Stimulated activated CD8-positive, alpha-beta memory T cell treated with anti-CD3 and anti-CD28 coated beads, Interleukin-2, amount 100 ng/mL, for 48 hours (primary cell): ENCODE measurements at regions not wholly inside any gene's neighbourhood (a gene's known extent, or its start where the extent isn't known, plus 50 kb on each side); places are given as distances from the start of the nearest gene placed in this dataset.
"Not testable (repeated sequence)": the region's sequence is repeated elsewhere in the genome, so short reads cannot be mapped to it uniquely, and the experiment has no call there.

Experiments
- DNase-seq, 2 donors: peaks; one replicate each; pipeline ENCODE4 v3.0.0-alpha.2; 2020; ENCODE audit warnings: low read depth in 2 of 2

GRCh38 chr4:126737899-126738526 lies 894.7 kb upstream of the INTU start:
- no peak for DNase-seq

DNA sequence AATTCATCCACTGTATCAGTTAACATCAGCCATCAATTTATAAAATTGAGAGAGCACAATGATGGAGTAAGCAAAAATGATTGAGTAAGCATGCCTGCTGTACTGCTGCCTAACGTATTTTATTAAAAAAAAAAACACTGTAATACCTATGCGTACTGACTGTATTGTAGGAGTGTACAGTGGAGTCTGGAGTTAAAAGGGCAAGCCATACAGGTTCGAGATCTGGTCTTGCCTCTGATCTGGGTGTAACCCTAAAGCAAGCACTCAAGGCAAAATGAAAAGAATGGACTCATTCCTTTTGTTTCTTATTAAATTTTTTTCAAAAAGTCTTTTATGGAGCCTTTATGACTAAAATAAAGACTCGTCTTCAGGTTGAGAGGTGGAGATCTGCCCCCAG lies 894.2 kb upstream of the INTU start:
- DNase-seq, result no peak

- DNase-seq, result no peak
These were observed 893.8 kb upstream of the INTU start for GRCh38 chr4:126738926-126739325.

DNA sequence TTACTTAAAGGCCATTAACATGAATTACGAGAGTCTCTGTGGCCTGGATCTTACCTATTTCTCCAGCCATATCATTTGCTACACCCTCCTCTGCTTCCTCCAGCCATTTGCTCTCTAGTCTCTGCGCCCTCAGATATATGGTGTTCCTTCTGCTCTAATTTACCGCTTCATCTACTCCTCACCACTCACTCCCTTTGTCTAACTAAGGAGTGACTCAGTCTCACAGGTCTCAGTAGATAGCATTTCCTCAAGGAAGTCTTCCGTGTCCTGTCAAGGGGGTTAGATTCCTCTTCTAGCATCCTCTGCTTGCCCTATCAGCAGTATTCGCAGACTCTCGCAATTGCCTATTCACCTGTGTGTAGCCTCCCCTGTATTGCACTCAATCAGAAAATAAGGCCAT lies 892.1 kb upstream of the INTU start:
- DNase-seq, result no peak

DNA sequence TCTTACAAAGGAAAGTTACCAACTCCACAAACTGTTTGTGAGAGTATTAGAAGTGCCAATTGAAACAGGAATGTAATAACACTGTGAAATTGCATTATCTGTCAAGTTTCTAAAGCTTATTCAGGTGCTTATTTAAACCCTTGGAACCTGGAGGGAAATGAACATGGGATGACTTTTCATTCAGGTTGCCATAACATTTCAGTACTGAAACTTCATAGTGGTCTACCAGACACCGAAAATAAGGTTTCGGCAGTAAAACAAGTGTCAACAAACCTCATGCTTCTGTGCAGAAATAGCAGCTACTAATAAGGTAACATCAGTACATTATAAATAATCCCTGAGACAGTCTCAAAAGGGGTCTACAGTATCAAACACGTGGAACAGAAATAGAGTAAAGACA lies 890.7 kb upstream of the INTU start:
- no peak for DNase-seq

- no peak for DNase-seq
These were observed 889.9 kb upstream of the INTU start for GRCh38 chr4:126742885-126743284.

DNA sequence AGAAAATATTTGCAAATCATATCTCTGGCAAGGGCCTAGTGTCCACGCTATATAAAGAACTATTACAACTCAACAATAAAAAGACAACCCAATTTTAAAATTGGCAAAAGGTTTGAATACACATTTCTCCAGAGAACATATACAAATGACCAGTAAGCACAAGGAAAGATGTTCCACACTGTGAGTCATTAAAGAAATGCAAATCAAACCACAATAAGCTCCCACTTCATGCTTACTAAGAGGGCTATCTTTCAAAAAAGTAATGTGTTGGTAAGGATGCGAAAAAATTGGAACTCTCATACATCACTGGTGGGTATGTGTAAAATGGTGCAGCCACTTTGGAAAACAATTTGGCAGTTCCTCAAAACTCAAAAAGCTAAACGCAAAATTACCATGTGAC lies 884.0 kb upstream of the INTU start:
- no peak for DNase-seq

DNA sequence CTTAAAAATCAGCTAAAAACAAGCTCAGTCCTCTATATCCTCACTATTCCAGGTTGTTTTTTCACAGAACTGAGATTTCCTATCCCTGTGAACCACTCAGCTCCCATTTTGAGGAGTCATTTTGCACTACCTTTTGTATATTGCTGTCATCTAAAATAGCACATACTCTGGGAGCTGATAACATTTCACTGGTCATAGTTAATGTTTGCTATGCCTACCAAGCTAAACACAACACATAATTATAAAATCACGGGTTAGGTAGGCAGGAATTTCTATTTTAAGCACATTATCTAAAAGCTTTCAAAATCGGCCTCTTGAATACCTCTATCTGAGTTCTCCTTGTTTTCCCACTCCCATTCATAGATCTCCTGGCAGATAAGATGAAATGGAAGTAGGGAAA lies 882.0 kb upstream of the INTU start:
- DNase-seq, result no peak

- no peak for DNase-seq
These were observed 880.6 kb upstream of the INTU start for GRCh38 chr4:126752126-126752525.

GRCh38 chr4:126752702-126753101 lies 880.1 kb upstream of the INTU start:
- no peak for DNase-seq

DNA sequence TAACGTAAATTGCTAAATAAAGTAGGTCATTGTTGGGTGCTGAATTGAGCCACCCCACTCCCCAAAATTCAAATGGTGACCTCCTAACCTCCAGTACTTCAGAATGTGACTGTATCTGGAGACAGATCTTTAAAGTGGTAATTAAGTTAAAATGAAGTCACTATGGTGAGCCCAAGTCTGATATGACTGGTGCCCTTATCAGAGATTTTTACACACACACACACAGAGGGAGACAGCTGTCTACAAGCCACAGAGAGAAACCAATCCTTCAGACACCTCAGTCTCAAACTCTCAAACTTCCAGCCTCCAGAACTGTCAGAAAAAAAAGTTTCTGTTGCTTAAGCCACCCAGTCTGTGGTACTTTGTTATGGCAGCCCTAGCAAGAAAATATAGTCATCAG lies 879.2 kb upstream of the INTU start:
- no peak for DNase-seq

- no peak for DNase-seq
These were observed 877.3 kb upstream of the INTU start for GRCh38 chr4:126755506-126755905.

DNA sequence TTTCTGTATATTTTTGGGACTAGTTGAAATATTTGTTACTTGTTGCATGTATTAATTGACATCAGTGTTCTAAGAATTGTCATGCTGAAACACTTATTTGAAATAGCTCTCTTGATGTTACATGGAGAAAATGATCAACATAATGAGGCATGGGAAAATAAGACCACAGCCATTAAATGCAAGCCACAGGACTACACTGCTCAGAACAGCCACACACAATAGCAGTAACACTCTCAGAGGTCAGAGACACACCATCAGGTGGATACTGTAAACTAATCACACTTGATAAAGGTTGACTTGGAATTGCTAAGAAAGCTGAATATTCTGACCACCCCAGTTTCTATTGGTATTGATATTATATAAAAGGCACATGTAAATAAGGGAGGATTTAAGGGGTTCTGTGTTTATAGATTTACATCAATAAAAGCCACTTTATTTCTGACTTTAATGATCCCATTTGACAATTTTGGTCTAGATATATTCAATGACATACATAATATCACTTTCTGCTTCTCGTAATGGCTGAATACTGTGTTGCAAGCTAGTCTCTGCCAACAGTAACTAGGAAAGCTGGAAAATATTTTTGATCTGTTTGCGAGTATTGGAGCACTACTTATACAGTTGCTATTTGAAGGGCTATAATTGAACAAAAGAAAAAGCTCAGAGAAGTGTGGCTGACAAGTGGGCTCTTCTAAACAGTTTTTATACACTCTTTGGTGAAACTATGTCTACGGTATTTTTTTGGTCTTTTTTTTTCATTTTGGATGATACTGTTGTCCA lies 876.5 kb upstream of the INTU start:
- no peak for DNase-seq

DNA sequence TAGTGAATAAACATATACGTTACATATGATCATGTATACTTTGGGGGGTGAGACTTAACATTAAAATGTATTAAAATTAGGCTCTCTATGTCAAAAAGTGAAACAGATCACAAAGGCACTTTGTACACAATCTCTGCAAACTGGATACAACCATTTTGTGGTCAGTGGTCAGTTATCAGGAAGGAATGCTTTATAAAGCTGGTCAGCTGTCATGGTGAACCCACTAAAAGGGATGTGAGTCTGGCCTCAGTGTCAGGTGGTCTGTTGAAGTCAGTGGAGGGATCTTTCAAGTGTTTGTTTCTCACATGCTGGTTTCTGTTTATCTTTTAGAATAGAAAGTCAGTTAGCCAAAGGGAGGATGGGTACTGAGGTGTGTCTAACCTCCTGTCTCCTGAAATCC lies 875.5 kb upstream of the INTU start:
- no peak for DNase-seq

DNA sequence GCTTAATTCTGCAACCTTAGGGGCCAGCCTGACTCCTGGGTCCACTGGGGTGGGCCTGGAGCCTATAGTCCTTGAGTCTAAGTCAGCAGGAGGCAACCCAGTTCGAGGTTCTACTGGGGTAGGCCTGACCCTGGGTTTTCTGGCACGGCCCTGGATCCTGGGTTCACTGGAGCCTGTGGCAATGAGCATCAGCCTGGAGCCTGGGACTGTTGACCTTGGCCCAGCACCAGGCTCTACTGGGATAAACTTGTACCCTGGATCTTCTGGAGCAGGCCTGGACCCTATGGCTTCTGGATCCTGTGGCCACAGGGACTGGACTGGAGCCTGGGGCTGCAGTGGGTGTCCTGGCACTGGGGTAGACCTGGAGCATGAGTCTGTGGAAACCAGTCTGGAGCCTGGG lies 874.3 kb upstream of the INTU start:
- DNase-seq, result no peak

- no peak for DNase-seq
These were observed 870.7 kb upstream of the INTU start for GRCh38 chr4:126761947-126762662.

DNA sequence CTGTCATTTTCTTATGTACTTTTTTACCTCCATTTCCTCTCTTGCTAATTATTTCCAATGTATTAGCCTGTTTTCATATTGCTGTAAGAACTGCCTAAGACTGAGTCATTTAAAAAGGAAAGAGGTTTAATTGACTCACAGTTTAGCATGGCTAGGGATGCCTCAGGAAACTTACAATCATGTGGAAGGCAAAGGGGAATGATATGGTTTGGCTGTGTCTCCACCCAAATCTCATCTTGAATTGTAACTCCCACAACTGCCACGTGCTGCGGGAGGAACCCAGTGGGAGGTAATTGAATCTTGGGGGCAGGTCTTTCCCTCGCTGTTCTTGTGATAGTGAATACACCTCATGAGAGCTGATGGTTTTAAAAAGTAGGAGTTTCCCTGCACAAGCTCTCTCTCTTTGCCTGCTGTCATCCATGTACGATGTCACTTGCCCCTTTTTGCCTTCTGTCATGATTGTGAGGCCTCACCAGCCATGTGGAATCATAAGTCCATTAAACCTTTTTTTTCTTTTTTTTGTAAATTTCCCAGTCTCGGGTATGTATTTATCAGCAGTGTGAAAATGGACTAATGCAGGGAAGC lies 870.0 kb upstream of the INTU start:
- no peak for DNase-seq

DNA sequence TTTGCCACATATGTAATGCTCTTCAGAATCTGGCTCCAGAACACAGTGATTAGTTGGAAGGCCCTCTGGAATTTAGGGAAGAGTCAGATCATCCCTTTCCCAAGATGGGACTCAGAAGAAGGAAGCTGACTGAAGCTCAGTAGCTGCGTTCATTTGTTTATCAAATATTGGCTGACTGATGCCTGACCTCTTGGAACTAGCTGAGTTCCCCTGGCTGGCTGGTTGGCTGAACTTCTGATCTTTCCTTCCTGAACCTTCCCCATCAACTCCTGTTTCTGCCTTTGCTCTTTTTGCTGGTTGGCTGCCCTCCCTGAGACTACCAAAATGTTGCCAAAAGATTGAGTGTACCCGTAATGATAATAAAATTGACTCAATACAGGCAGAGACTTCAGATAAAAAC lies 866.5 kb upstream of the INTU start:
- DNase-seq, result no peak

DNA sequence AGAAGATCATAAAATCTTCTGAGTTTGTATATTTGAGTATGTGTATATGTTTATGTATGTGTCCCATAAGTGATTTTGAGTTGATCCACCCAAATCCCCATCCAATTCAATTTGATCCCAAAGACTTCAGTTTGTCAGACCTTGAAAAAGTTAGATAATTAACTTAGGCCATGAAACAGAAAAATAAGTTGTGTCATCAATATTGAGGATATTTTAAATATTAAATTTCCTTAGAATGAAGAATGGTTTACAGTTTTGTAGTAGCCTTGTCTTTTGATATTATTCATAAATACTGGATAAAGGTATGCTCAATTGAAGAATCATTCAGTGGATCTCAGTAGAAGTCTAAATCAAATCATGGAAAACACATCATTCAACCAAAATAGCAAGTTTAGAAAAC lies 864.4 kb upstream of the INTU start:
- DNase-seq, result no peak

GRCh38 chr4:126770811-126771553 lies 861.8 kb upstream of the INTU start:
- DNase-seq, result not testable (repeated sequence)

- DNase-seq, result not testable (repeated sequence)
These were observed 861.1 kb upstream of the INTU start for GRCh38 chr4:126771618-126772017.

DNA sequence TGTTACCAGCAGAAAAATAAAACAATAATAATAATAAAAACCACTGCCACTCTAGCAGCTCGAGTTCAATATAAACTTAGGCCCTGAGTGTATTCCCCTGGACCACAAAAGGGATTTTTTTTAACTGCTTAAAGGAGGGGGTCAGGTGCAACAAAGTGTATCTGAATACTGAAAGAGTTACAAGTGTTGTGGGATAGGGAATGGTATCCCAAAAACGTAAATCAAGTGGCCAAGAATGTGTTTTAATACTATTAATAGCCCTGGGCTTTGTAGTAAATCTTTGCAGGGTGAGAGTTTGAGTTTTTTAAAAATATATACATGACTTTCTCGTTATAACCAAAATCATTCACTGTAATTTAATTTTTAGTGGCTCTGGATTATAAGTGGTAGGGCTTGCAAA lies 860.1 kb upstream of the INTU start:
- DNase-seq, result no peak
